ENCODE measurements at regions not wholly inside any gene's neighbourhood (a gene's known extent, or its start where the extent isn't known, plus 50 kb on each side); places are given as distances from the start of the nearest gene placed in this dataset.

DNA sequence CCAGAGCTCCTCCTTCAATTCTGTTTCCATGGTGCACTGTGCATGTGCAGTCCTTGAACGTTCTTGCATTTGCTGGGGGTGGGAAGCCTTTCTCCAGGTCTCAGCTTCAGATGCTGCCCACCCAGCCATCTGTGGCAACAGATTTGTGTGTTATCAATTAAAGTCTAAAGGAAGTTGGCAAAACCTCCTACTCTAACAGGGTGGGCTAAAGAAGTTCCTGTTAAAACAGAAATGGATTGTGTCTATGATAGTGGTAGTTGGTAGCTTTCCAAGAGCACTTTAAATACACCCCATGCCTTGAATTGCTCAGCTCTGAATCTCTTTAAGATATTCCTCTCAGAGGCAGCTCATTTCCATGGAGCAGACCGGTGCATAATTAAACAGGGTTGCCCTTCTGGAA, 488.0 kb upstream of the SUCLG2 start:
- intact Hi-C loops (cut with micrococcal nuclease), result no loop called here
- H3K4me3 Mint-ChIP-seq, result no peak overlapping the region
- no peaks in the 10 kb centered on the region for H3K4me1 Mint-ChIP-seq
- H3K27ac Mint-ChIP-seq, result no peak overlapping the region
- H3K27me3 Mint-ChIP-seq, result no peaks in the 10 kb centered on the region
- ATAC-seq (ENCODE audit: low read depth) (no peak), DNase-seq (no peak)
- H3K36me3 Mint-ChIP-seq (ENCODE audit: low read depth), result no peaks in the 10 kb centered on the region
- no peaks in the 10 kb centered on the region for H3K9me3 Mint-ChIP-seq
- POLR2A ChIA-PET, result no interaction called here
- TF ChIP-seq CTCF (IDR thresholded peaks at IDR 0.05), result no peak
- CTCF ChIA-PET, result no interaction called here

DNA sequence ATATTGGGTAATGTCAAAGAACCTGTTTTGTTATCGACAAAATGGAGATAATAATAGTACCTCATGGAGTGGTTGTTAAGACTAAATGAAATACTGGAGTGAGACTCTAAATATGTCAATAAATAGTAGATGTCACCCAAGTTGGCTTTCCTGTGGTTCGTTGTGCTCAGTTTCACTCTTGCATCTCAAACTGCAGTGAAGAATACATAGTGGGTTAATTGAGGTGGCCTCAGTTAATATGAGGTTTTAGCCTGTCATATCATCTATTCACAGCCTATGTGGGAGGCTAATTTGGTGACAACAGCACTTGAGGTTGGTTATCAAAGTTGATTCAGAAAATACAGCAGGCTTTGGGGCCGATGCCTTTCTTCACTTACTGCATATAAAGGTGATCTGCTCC, 485.5 kb upstream of the SUCLG2 start:
- Mint-ChIP-seq H3K4me1 (no peaks in the 10 kb centered on the region), H3K27ac (no peak overlapping the region), H3K4me3 (no peak overlapping the region), H3K27me3 (no peaks in the 10 kb centered on the region), H3K36me3 (ENCODE audit: low read depth) (no peaks in the 10 kb centered on the region), H3K9me3 (no peaks in the 10 kb centered on the region)
- ATAC-seq (ENCODE audit: low read depth) (no peak), DNase-seq (no peak)
- TF ChIP-seq CTCF (IDR thresholded peaks at IDR 0.05), result no peak
- CTCF ChIA-PET, result no interaction called here
- POLR2A ChIA-PET, result no interaction called here
- intact Hi-C loops (cut with micrococcal nuclease), result no loop called here

DNA sequence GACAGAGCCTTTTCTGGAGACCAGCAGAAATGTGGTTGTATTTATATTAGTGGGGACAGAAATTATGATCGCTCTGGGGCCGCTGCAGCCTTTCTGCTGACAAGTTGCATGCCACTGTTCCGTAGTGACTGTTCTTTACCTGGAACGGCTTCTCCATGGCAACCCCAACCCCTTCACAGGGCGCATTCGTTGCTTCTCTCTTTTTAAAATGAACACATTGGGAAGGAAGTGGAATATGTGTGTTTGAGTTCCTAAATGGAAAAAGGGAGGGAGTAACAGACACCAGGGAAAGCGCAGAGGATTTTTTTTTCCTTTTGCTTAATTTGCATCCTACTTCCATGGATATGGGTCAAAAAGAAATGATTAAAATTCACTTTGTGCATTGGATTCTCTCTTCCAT, 482.0 kb upstream of the SUCLG2 start:
- Mint-ChIP-seq H3K36me3 (ENCODE audit: low read depth) (no peaks in the 10 kb centered on the region), H3K4me1 (no peaks in the 10 kb centered on the region), H3K27me3 (no peaks in the 10 kb centered on the region), H3K27ac (no peak overlapping the region), H3K4me3 (no peak overlapping the region), H3K9me3 (peaks cover 6% of the 10 kb centered on the region)
- ATAC-seq (ENCODE audit: low read depth) (no peak), DNase-seq (no peak)
- intact Hi-C loops (cut with micrococcal nuclease), result no loop called here
- ChIA-PET POLR2A (interaction anchor here (0.7 kb wide), 1 partner anchor 661 kb away, joined by 3 read pairs; no protein-coding TSS in a partner anchor), CTCF (no interaction called here)
- no peak for TF ChIP-seq CTCF (IDR thresholded peaks at IDR 0.05)

DNA sequence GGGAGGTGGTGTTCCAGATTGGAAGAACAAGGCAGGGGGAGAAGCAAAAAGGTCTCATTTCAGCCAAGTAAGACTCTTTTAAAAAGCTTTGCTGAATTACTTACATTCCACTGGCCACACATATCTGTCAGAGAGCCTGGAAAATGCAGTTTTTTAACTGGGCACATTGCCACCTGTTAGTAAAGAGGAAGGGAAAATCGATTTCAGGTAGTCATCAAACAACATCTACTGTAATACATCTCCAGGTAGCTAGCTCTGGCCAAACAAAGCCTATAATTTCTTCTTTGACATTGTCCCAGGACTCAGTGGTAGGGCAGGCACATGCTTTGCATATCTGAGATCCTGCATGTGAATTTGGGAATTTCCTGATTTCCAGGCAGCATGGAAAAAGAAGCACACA, 480.7 kb upstream of the SUCLG2 start:
- POLR2A ChIA-PET, result no interaction called here
- H3K4me1 Mint-ChIP-seq, result no peaks in the 10 kb centered on the region
- CTCF ChIA-PET, result no interaction called here
- TF ChIP-seq CTCF (IDR thresholded peaks at IDR 0.05), result no peak
- intact Hi-C loops (cut with micrococcal nuclease), result no loop called here
- no peak overlapping the region for H3K27ac Mint-ChIP-seq
- peaks cover 6% of the 10 kb centered on the region for H3K9me3 Mint-ChIP-seq
- no peak overlapping the region for H3K4me3 Mint-ChIP-seq
- ATAC-seq (ENCODE audit: low read depth) (no peak), DNase-seq (no peak)
- no peaks in the 10 kb centered on the region for H3K36me3 Mint-ChIP-seq (ENCODE audit: low read depth)
- H3K27me3 Mint-ChIP-seq, result no peaks in the 10 kb centered on the region

GRCh38 chr3:68129065-68129464, 474.7 kb upstream of the SUCLG2 start:
- Mint-ChIP-seq H3K4me3 (no peak overlapping the region), H3K9me3 (peaks cover 8% of the 10 kb centered on the region), H3K27ac (no peak overlapping the region), H3K36me3 (ENCODE audit: low read depth) (no peaks in the 10 kb centered on the region), H3K27me3 (no peaks in the 10 kb centered on the region), H3K4me1 (no peaks in the 10 kb centered on the region)
- intact Hi-C loops (cut with micrococcal nuclease), result no loop called here
- DNase-seq, result no peak
- ChIA-PET CTCF (no interaction called here), POLR2A (no interaction called here)
- TF ChIP-seq CTCF (IDR thresholded peaks at IDR 0.05), result no peak
- ATAC-seq (ENCODE audit: low read depth), result no peak
